MM.1S (cell line): ENCODE measurements at regions not wholly inside any gene's neighbourhood (a gene's known extent, or its start where the extent isn't known, plus 50 kb on each side); places are given as distances from the start of the nearest gene placed in this dataset.
A peak's percentile ranks its signal among the peaks of the same experiment; 100 is the strongest.

Experiments used
- DNase-seq: peaks from one replicate; pipeline ENCODE4 v3.0.0-alpha.2; 2015
- H2AFZ ChIP-seq: fragments of 300-600 bp; sonication (generic); 2 replicates; pipeline ENCODE4 v1.6.0; 2016; ENCODE audit warnings: antibody characterized with exemption, low read length
- H3F3A ChIP-seq: fragments of 300-600 bp; sonication (generic); 2 replicates; pipeline ENCODE4 v1.6.1; 2016; ENCODE audit warnings: mild to moderate bottlenecking, antibody characterized with exemption, low read length, moderate library complexity, mixed read lengths; ENCODE audit not compliant: insufficient read depth
- H3K27ac ChIP-seq: fragments of 300-600 bp; sonication (generic); 2 replicates; pipeline ENCODE4 v1.5.1; 2016; ENCODE audit warnings: mild to moderate bottlenecking, low read length
- H3K27me3 ChIP-seq: fragments of 300-600 bp; sonication (generic); replicated peaks from 2 replicates; pipeline ENCODE4 v1.6.0; 2016; ENCODE audit warnings: low read length; ENCODE audit not compliant: insufficient read depth
- H3K36me3 ChIP-seq: fragments of 300-600 bp; sonication (generic); replicated peaks from 2 replicates; pipeline ENCODE4 v1.6.1; 2016; ENCODE audit warnings: mild to moderate bottlenecking, low read length, mixed read lengths; ENCODE audit not compliant: insufficient read depth
- H3K4me1 ChIP-seq: fragments of 300-600 bp; sonication (generic); 2 replicates; pipeline ENCODE4 v1.6.1; 2016; ENCODE audit warnings: low read length, mixed read lengths
- H3K4me2 ChIP-seq: fragments of 300-600 bp; sonication (generic); 2 replicates; pipeline ENCODE4 v1.6.0; 2016; ENCODE audit warnings: low read depth, low read length
- H3K4me3 ChIP-seq: fragments of 300-600 bp; sonication (generic); 2 replicates; pipeline ENCODE4 v1.5.1; 2016; ENCODE audit warnings: low read length, mixed read lengths
- H3K79me2 ChIP-seq: fragments of 300-600 bp; sonication (generic); 2 replicates; pipeline ENCODE4 v1.6.1; 2016; ENCODE audit warnings: mixed run types, low read length, mixed read lengths
- H3K9ac ChIP-seq: fragments of 300-600 bp; sonication (generic); 2 replicates; pipeline ENCODE4 v1.6.1; 2016; ENCODE audit warnings: low read length, mixed read lengths
- H3K9me2 ChIP-seq: fragments of 300-600 bp; sonication (generic); replicated peaks from 2 replicates; pipeline ENCODE4 v1.6.1; 2016; ENCODE audit warnings: mild to moderate bottlenecking, low read length, mixed read lengths; ENCODE audit not compliant: insufficient read depth
- H3K9me3 ChIP-seq: fragments of 300-600 bp; sonication (generic); replicated peaks from 2 replicates; pipeline ENCODE4 v1.6.1; 2016; ENCODE audit warnings: mild to moderate bottlenecking, low read length, mixed read lengths; ENCODE audit not compliant: insufficient read depth
- H4K20me1 ChIP-seq: fragments of 300-600 bp; sonication (generic); 2 replicates; pipeline ENCODE4 v1.6.1; 2016; ENCODE audit warnings: mild to moderate bottlenecking, low read length, moderate library complexity, mixed read lengths; ENCODE audit not compliant: insufficient read depth
- EZH2 ChIP-seq: fragments of 300-600 bp; sonication (generic); optimal IDR thresholded peaks from 2 replicates; pipeline ENCODE3; 2017; ENCODE audit warnings: low read depth, mild to moderate bottlenecking, antibody characterized with exemption, low read length, mixed read lengths
- EZH2phosphoT487 ChIP-seq: fragments of 300-600 bp; sonication (generic); IDR thresholded peaks from 2 replicates; pipeline ENCODE4 v1.6.1; 2018; ENCODE audit warnings: antibody characterized with exemption, low read length
- TF ChIP-seq, protein P1 (sequence below): fragments of 300-600 bp; sonication (generic); IDR thresholded peaks from 2 replicates; pipeline ENCODE4 v1.5.1; 2016; ENCODE audit warnings: antibody characterized with exemption, low read length, mixed read lengths

DNA sequence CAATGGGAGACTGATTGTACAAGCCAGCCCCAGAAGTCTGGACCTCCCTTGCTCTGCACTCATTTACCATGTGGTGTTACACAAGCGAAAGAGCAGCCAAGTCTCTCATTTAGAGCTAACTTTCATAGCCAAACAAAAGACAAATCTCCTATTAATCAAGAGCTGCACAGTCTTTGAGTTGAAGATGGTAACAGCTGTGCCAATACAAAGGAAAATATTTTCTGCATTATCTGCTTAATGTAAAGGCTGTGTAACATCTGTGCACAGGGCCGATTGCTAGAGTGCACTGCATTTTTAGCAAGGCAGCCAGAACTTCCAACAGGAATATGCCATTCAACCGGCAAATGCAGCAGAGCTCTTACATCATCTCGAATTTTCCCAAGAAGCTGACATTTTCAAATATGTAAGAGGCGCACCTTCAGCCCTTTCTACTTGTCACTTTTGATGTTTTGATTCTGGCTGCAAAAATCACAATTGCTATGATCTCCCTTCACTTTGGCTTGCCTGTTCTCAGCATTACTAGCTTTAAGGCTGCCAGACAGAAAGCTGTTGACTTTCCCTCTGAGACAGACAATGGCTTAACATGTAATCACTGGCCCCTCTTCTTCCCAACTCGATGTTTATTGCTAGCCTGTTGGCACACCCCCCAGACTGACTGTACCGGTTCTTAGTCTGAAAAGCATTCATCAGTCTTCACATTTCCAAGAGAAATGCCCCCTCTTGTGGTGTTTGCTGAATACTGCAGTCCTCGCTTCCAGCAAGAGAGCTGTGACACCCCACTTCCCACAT, 96.9 kb upstream of the TANK start:
- no peaks in the 10 kb centered on the region for H4K20me1 ChIP-seq
- peak overlapping the region; percentile 44; the same call in 1 of the 2 replicates for H2AFZ ChIP-seq
- no peaks in the 10 kb centered on the region for H3K79me2 ChIP-seq
- H3K4me1 ChIP-seq, result no peaks in the 10 kb centered on the region
- H3K9me3 ChIP-seq, result no peaks in the 10 kb centered on the region
- H3F3A ChIP-seq, result no peaks in the 10 kb centered on the region
- no peak overlapping the region for H3K27ac ChIP-seq
- no peak overlapping the region for H3K4me3 ChIP-seq
- H3K9me2 ChIP-seq, result no peaks in the 10 kb centered on the region
- peak overlapping the region; percentile 27; the same call in 1 of the 2 replicates for H3K4me2 ChIP-seq
- no peak overlapping the region for H3K9ac ChIP-seq
- no peak for TF ChIP-seq EZH2
- no peak for TF ChIP-seq EZH2phosphoT487
- TF ChIP-seq, protein P1, sequence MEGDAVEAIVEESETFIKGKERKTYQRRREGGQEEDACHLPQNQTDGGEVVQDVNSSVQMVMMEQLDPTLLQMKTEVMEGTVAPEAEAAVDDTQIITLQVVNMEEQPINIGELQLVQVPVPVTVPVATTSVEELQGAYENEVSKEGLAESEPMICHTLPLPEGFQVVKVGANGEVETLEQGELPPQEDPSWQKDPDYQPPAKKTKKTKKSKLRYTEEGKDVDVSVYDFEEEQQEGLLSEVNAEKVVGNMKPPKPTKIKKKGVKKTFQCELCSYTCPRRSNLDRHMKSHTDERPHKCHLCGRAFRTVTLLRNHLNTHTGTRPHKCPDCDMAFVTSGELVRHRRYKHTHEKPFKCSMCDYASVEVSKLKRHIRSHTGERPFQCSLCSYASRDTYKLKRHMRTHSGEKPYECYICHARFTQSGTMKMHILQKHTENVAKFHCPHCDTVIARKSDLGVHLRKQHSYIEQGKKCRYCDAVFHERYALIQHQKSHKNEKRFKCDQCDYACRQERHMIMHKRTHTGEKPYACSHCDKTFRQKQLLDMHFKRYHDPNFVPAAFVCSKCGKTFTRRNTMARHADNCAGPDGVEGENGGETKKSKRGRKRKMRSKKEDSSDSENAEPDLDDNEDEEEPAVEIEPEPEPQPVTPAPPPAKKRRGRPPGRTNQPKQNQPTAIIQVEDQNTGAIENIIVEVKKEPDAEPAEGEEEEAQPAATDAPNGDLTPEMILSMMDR, result peak; percentile 85
- H3K36me3 ChIP-seq, result no peaks in the 10 kb centered on the region
- no peaks in the 10 kb centered on the region for H3K27me3 ChIP-seq
- DNase-seq, result peak; percentile 71

DNA sequence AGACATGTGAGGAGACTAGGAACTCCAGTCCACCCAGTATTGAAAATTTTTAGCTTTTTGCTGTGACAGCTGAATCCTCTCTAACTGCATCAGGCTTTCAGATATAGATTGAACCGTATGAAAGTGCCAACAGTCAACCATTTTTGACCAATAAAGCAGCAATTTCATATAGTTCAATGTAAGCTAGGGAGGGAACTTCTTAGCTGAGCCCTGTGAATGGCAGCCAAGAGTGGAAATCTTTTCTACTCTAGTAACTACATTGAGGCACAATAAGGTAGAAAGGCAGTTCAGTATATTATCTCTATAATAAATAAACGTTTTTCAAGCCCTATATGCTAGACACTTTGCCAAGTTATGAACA, 96.3 kb upstream of the TANK start:
- Histone ChIP-seq H2AFZ (no peak overlapping the region), H3K9ac (no peak overlapping the region), H3K27ac (no peak overlapping the region), H3K27me3 (no peaks in the 10 kb centered on the region), H3K9me3 (no peaks in the 10 kb centered on the region), H3K4me2 (no peak overlapping the region), H3F3A (no peaks in the 10 kb centered on the region), H3K79me2 (no peaks in the 10 kb centered on the region), H4K20me1 (no peaks in the 10 kb centered on the region), H3K4me1 (no peaks in the 10 kb centered on the region), H3K36me3 (no peaks in the 10 kb centered on the region), H3K4me3 (no peak overlapping the region), H3K9me2 (no peaks in the 10 kb centered on the region)
- TF ChIP-seq EZH2phosphoT487 (no peak), EZH2 (no peak)
- TF ChIP-seq, protein P1, result no peak
- DNase-seq, result no peak

DNA sequence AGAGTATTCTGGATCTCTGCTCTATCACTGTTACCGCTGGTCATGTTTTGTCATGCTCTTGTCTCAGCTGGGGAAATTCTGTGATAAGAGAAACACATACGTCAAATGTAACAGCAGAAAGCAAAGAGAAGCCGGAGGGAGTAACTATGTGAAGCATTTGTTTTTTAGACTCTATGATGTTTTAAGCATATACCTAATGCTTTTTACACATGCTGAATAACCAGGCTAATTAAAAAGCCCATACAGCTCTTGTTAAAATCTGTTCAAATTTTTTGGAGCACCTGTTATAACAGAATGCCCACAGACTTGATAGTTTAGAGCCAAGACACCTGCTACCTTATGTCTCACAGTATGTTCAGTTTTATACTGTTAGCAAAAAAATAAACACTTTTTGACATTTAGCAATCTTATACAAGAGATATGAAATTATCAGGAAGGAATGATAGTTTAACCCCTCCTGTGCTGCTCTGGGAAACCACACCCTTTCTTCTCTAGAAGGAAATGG, 92.3 kb upstream of the TANK start:
- DNase-seq, result no peak
- no peak overlapping the region for H3K27ac ChIP-seq
- no peak for TF ChIP-seq EZH2phosphoT487
- no peak for TF ChIP-seq EZH2
- TF ChIP-seq, protein P1, result no peak
- no peaks in the 10 kb centered on the region for H4K20me1 ChIP-seq
- H3K4me1 ChIP-seq, result no peaks in the 10 kb centered on the region
- no peaks in the 10 kb centered on the region for H3K9me2 ChIP-seq
- H2AFZ ChIP-seq, result no peak overlapping the region
- no peak overlapping the region for H3K9ac ChIP-seq
- H3K79me2 ChIP-seq, result no peaks in the 10 kb centered on the region
- no peak overlapping the region for H3K4me3 ChIP-seq
- H3K27me3 ChIP-seq, result no peaks in the 10 kb centered on the region
- H3K9me3 ChIP-seq, result no peaks in the 10 kb centered on the region
- H3K36me3 ChIP-seq, result no peaks in the 10 kb centered on the region
- no peak overlapping the region for H3K4me2 ChIP-seq
- no peaks in the 10 kb centered on the region for H3F3A ChIP-seq
